CD4-positive, alpha-beta T cell (primary cell): ENCODE measurements at regions not wholly inside any gene's neighbourhood (a gene's known extent, or its start where the extent isn't known, plus 50 kb on each side); places are given as distances from the start of the nearest gene placed in this dataset.

Experiments
- ATAC-seq: fragments of 200-7000 bp; cut with Tn5 transposase; one replicate; pipeline ENCODE4 v1.10.0; 2022; ENCODE audit warnings: mild to moderate bottlenecking; ENCODE audit not compliant: poor library complexity
- CTCF ChIA-PET: fragments of 350-600 bp; sonication (Branson Sonifier 250); formaldehyde crosslinking; loops from one replicate; lab custom pipeline; 2021; ENCODE audit warnings: antibody characterized with exemption, inconsistent platforms; lab: Charles Lee
- POLR2A ChIA-PET: fragments of 350-600 bp; sonication (Branson Sonifier 250); formaldehyde crosslinking; loops from one replicate; lab custom pipeline; 2021; ENCODE audit warnings: antibody characterized with exemption, inconsistent platforms; lab: Charles Lee
- DNase-seq, 14 experiments: peaks; one replicate each; pipeline ENCODE4 v3.0.0-alpha.2; 2013 to 2020; ENCODE audit warnings: mixed read lengths in 2 of 14
- H3K27ac ChIP-seq, 2 donors: one replicate each; pipeline versions ENCODE4 v1.5.1 to v1.7.0; 2013; ENCODE audit warnings: low read length in 2 of 2, low read depth in 1 of 2, mild to moderate bottlenecking in 1 of 2
- H3K27me3 ChIP-seq, 2 experiments: 1 replicate in 1 of 2; 2 replicates in 1 of 2; pipeline versions ENCODE4 v1.6.1 to v1.7.0; 2013; ENCODE audit warnings: low read length in 2 of 2, control low read depth in 1 of 2, mild to moderate bottlenecking in 1 of 2, moderate library complexity in 1 of 2; ENCODE audit not compliant: insufficient read depth in 2 of 2, control insufficient read depth in 1 of 2
- H3K36me3 ChIP-seq: one replicate; pipeline ENCODE4 v1.6.1; 2013; ENCODE audit warnings: low read length, control low read depth; ENCODE audit not compliant: insufficient read depth
- H3K4me1 ChIP-seq: one replicate; pipeline ENCODE4 v1.6.1; 2013; ENCODE audit warnings: low read length, control low read depth; ENCODE audit not compliant: insufficient read depth
- H3K4me3 ChIP-seq: one replicate; pipeline ENCODE4 v1.5.1; 2013; ENCODE audit warnings: mild to moderate bottlenecking, low read length, moderate library complexity
- H3K9me3 ChIP-seq, 2 experiments: 1 replicate in 1 of 2; 2 replicates in 1 of 2; pipeline versions ENCODE4 v1.6.1 to v1.7.0; 2013; ENCODE audit warnings: low read length in 2 of 2, mild to moderate bottlenecking in 2 of 2, control low read depth in 1 of 2, moderate library complexity in 1 of 2; ENCODE audit not compliant: control insufficient read depth in 1 of 2, insufficient read depth in 1 of 2
- H3K27ac Mint-ChIP-seq: one replicate; pipeline ENCODE4 v1.8.0; 2020; ENCODE audit warnings: mixed read lengths
- H3K27me3 Mint-ChIP-seq: one replicate; pipeline ENCODE4 v1.8.0; 2021; ENCODE audit warnings: mixed read lengths
- H3K36me3 Mint-ChIP-seq: one replicate; pipeline ENCODE4 v1.8.0; 2021; ENCODE audit warnings: low read depth, mixed read lengths
- H3K4me1 Mint-ChIP-seq: one replicate; pipeline ENCODE4 v1.8.0; 2021; ENCODE audit warnings: low read depth, mixed read lengths
- H3K4me3 Mint-ChIP-seq: one replicate; pipeline ENCODE4 v1.8.0; 2020; ENCODE audit warnings: mild to moderate bottlenecking, mixed read lengths
- H3K9me3 Mint-ChIP-seq: one replicate; pipeline ENCODE4 v1.8.0; 2020; ENCODE audit warnings: mixed read lengths
- intact Hi-C, 2 experiments: fragments of 100-400 bp; cut with DNase I in 1 of 2; cut with micrococcal nuclease in 1 of 2; formaldehyde crosslinking; loops; one replicate each; pipeline versions ENCODE4 v1.15.1 to v1.9.0; 2023 to 2025; cut with DNase I, micrococcal nuclease
- TF ChIP-seq, protein P1 (sequence below): fragments of 200-600 bp; IDR thresholded peaks from one replicate; pipeline ENCODE4 v1.8.0; 2022; ENCODE audit warnings: antibody characterized with exemption, mild to moderate bottlenecking

DNA sequence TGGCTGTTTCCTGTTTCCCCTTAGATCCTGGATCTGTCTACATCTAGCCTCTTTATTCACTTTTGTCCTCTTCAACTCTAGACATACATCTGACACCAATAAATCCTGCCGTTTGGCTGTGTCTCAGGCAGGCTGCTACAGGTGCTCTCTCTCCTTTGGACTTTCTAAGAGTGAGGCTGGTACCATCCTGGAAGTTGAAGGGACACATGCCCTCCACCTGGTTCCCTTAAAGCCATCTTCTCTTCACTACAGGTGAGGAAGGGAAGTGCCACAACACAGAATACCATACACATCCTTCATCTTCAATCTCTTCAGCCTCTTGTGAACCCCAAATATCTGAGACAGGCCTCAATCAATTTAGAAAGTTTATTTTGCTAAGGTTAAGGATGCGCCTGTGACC, 137.9 kb downstream of the BACH1 start:
- no peaks in the 10 kb centered on the region for H3K36me3 Mint-ChIP-seq
- ATAC-seq (peak; percentile 51), DNase-seq (peak in 2 of 14 experiments; percentile 8 to 13)
- H3K27me3 Mint-ChIP-seq = no peaks in the 10 kb centered on the region
- H3K9me3 ChIP-seq = no peaks in the 10 kb centered on the region
- ChIA-PET CTCF (no interaction called here), POLR2A (interaction anchor here (0.8 to 3.3 kb wide), 4 partner anchors 9 to 136 kb away, joined by 3 to 41 read pairs (median 4); no protein-coding TSS in a partner anchor)
- H3K4me1 ChIP-seq = peaks cover 16% of the 10 kb centered on the region
- peak overlapping the region; percentile 83 for H3K27ac Mint-ChIP-seq
- H3K4me1 Mint-ChIP-seq = peaks cover 62% of the 10 kb centered on the region
- peak overlapping the region; percentile 37 to 41 for H3K27ac ChIP-seq
- peak overlapping the region; percentile 44 for H3K4me3 ChIP-seq
- H3K9me3 Mint-ChIP-seq = no peaks in the 10 kb centered on the region
- no peaks in the 10 kb centered on the region for H3K36me3 ChIP-seq
- intact Hi-C loops = loop anchor here (5.0 kb wide), 2 partner anchors 41 to 139 kb away; partner anchors contain the start of gene BACH1 (in 1 of the 2)
- no peaks in the 10 kb centered on the region for H3K27me3 ChIP-seq
- TF ChIP-seq, protein P1, sequence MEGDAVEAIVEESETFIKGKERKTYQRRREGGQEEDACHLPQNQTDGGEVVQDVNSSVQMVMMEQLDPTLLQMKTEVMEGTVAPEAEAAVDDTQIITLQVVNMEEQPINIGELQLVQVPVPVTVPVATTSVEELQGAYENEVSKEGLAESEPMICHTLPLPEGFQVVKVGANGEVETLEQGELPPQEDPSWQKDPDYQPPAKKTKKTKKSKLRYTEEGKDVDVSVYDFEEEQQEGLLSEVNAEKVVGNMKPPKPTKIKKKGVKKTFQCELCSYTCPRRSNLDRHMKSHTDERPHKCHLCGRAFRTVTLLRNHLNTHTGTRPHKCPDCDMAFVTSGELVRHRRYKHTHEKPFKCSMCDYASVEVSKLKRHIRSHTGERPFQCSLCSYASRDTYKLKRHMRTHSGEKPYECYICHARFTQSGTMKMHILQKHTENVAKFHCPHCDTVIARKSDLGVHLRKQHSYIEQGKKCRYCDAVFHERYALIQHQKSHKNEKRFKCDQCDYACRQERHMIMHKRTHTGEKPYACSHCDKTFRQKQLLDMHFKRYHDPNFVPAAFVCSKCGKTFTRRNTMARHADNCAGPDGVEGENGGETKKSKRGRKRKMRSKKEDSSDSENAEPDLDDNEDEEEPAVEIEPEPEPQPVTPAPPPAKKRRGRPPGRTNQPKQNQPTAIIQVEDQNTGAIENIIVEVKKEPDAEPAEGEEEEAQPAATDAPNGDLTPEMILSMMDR = no peak
- H3K4me3 Mint-ChIP-seq = peak overlapping the region; percentile 76

DNA sequence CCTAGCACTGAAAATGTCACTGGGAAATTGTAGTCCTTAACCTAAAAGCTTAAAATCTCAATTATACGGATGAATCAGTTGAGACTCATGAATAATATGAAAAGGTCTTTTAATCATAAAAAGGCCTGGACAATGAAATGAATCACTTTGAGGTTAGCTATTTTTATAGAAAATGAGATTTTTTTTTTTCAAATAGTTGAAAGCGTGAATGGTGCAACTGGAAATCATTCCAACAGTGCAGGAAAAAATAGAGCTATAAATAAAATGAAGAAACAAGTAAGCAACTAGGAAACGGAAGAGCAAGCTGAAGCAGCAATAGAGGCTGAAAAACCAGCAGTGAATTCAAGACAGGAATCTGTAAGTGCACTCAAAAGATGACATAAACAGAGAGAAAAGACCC, 142.9 kb downstream of the BACH1 start:
- intact Hi-C loops = no loop called here
- no peaks in the 10 kb centered on the region for H3K27me3 Mint-ChIP-seq
- POLR2A ChIA-PET = interaction anchor here (1.1 to 1.2 kb wide), 2 partner anchors 9 kb away, joined by 3 to 4 read pairs; no protein-coding TSS in a partner anchor

DNA sequence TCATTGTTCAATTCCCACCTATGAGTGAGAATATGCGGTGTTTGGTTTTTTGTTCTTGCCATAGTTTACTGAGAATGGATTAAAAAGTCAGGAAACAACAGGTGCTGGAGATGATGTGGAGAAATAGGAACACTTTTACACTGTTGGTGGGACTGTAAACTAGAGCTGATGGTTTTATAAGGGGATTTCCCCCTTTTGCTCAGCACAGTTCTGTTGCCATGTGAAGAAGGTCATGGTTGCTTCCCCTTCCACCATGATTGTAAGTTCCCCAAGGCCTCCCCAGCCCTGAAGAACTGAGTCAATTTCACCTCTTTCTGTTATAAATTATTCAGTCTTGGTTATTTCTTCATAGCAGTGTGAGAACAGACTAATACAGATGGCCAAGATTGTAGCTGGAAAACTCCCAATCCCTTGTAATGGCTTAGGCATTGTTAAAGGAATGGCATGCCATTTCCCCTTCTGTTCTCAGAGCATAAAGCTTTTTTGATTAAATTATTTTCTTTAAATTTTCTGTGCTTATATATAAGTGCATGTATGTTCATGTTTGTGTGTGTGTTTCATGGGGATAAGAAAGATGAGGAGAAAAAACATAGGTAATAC, 144.8 kb downstream of the BACH1 start:
- Histone ChIP-seq H3K36me3 (no peaks in the 10 kb centered on the region), H3K4me1 (peaks cover 5% of the 10 kb centered on the region), H3K9me3 (peaks cover 0 to 4% of the 10 kb centered on the region in 2 experiments), H3K27ac (no peak overlapping the region), H3K27me3 (no peaks in the 10 kb centered on the region), H3K4me3 (no peak overlapping the region)
- ATAC-seq (no peak), DNase-seq (no peak)
- Mint-ChIP-seq H3K36me3 (peaks cover 19% of the 10 kb centered on the region), H3K27ac (no peak overlapping the region), H3K27me3 (no peaks in the 10 kb centered on the region), H3K4me3 (no peak overlapping the region), H3K9me3 (peaks cover 3% of the 10 kb centered on the region), H3K4me1 (peaks cover 58% of the 10 kb centered on the region)
- intact Hi-C loops = no loop called here
- CTCF ChIA-PET = no interaction called here
- TF ChIP-seq, protein P1 = no peak
- POLR2A ChIA-PET = no interaction called here

More for the DNA sequence above, 142.9 kb downstream of the BACH1 start:
- peak overlapping the region; percentile 34 for H3K4me3 Mint-ChIP-seq
- DNase-seq (no peak), ATAC-seq (no peak)
- no peaks in the 10 kb centered on the region for H3K36me3 ChIP-seq
- peaks cover 8% of the 10 kb centered on the region for H3K4me1 ChIP-seq
- TF ChIP-seq, protein P1 = no peak
- H3K27me3 ChIP-seq = no peaks in the 10 kb centered on the region
- H3K9me3 ChIP-seq = no peaks in the 10 kb centered on the region
- peaks cover 63% of the 10 kb centered on the region for H3K4me1 Mint-ChIP-seq
- H3K36me3 Mint-ChIP-seq = peaks cover 13% of the 10 kb centered on the region
- H3K27ac ChIP-seq = no peak overlapping the region
- no peak overlapping the region for H3K4me3 ChIP-seq
- H3K27ac Mint-ChIP-seq = peak overlapping the region; percentile 71
- CTCF ChIA-PET = no interaction called here
- peaks cover 1% of the 10 kb centered on the region for H3K9me3 Mint-ChIP-seq
